ENCODE measurements at regions not wholly inside any gene's neighbourhood (a gene's known extent, or its start where the extent isn't known, plus 50 kb on each side); places are given as distances from the start of the nearest gene placed in this dataset.

DNA sequence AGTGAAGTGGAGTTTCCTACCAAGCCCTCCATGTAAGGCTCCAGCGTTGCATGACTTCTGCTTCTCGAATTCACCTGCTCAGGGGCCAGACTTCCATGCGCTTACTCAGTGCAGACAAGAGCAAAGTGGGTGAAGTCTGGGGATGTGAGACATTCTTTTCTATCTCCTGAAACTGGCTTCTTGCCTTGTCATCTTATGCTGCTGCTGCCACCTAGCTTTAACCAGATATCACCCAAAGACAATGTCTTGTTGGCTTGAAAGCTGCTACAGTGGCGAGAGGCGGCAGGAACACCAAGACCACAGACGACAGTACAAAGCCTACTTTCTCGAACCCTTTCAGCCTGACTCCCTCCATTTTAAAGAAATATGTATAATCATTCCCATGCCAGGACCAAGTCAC is 103.6 kb upstream of the ADGRG2 start:
- TF ChIP-seq, protein P1, sequence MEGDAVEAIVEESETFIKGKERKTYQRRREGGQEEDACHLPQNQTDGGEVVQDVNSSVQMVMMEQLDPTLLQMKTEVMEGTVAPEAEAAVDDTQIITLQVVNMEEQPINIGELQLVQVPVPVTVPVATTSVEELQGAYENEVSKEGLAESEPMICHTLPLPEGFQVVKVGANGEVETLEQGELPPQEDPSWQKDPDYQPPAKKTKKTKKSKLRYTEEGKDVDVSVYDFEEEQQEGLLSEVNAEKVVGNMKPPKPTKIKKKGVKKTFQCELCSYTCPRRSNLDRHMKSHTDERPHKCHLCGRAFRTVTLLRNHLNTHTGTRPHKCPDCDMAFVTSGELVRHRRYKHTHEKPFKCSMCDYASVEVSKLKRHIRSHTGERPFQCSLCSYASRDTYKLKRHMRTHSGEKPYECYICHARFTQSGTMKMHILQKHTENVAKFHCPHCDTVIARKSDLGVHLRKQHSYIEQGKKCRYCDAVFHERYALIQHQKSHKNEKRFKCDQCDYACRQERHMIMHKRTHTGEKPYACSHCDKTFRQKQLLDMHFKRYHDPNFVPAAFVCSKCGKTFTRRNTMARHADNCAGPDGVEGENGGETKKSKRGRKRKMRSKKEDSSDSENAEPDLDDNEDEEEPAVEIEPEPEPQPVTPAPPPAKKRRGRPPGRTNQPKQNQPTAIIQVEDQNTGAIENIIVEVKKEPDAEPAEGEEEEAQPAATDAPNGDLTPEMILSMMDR (IDR thresholded peaks at IDR 0.05): no peak
- no peak for TF ChIP-seq POLR2A (IDR thresholded peaks at IDR 0.05)
- no peak for TF ChIP-seq POLR2AphosphoS5 (IDR thresholded peaks at IDR 0.05)

Data from prostate gland (tissue), 2 donors.